ENCODE measurements at regions not wholly inside any gene's neighbourhood (a gene's known extent, or its start where the extent isn't known, plus 50 kb on each side); places are given as distances from the start of the nearest gene placed in this dataset.
A peak's percentile ranks its signal among the peaks of the same experiment; 100 is the strongest.
"Not testable (repeated sequence)": the region's sequence is repeated elsewhere in the genome, so short reads cannot be mapped to it uniquely, and the experiment has no call there.

GRCh38 chr4:111957997-111958396, 187.3 kb upstream of the FAM241A start:
- Mint-ChIP-seq H3K27me3 (ENCODE audit: insufficient read depth) (no peaks in the 10 kb centered on the region), H3K4me1 (ENCODE audit: low read depth) (peaks cover under 1% of the 10 kb centered on the region; the same call in 1 of the 2 replicates), H3K9me3 (no peaks in the 10 kb centered on the region), H3K4me3 (no peak overlapping the region), H3K36me3 (ENCODE audit: low read depth) (no peaks in the 10 kb centered on the region), H3K27ac (no peak overlapping the region)
- no peak for TF ChIP-seq CTCF (IDR thresholded peaks at IDR 0.05)
- DNase-seq = no peak

GRCh38 chr4:111959222-111959621, 186.0 kb upstream of the FAM241A start:
- H3K4me1 Mint-ChIP-seq (ENCODE audit: low read depth) = no peaks in the 10 kb centered on the region
- no peaks in the 10 kb centered on the region for H3K36me3 Mint-ChIP-seq (ENCODE audit: low read depth)
- no peak for TF ChIP-seq CTCF (IDR thresholded peaks at IDR 0.05)
- peak; percentile 83 for DNase-seq
- no peaks in the 10 kb centered on the region for H3K9me3 Mint-ChIP-seq
- no peaks in the 10 kb centered on the region for H3K27me3 Mint-ChIP-seq (ENCODE audit: insufficient read depth)
- peak overlapping the region; percentile 82 for H3K27ac Mint-ChIP-seq
- peak overlapping the region; percentile 47; the same call in 1 of the 2 replicates for H3K4me3 Mint-ChIP-seq

GRCh38 chr4:111960241-111960667, 185.0 kb upstream of the FAM241A start:
- H3K36me3 Mint-ChIP-seq (ENCODE audit: low read depth) = no peaks in the 10 kb centered on the region
- H3K27ac Mint-ChIP-seq = peak overlapping the region; percentile 82
- peak; percentile 68 for DNase-seq
- no peak overlapping the region for H3K4me3 Mint-ChIP-seq
- TF ChIP-seq CTCF (IDR thresholded peaks at IDR 0.05) = no peak
- no peaks in the 10 kb centered on the region for H3K9me3 Mint-ChIP-seq
- no peaks in the 10 kb centered on the region for H3K27me3 Mint-ChIP-seq (ENCODE audit: insufficient read depth)
- no peaks in the 10 kb centered on the region for H3K4me1 Mint-ChIP-seq (ENCODE audit: low read depth)

GRCh38 chr4:111961026-111961425, 184.2 kb upstream of the FAM241A start:
- peak overlapping the region; percentile 23; the same call in 1 of the 2 replicates for H3K27ac Mint-ChIP-seq
- not testable (repeated sequence) for H3K9me3 Mint-ChIP-seq; H3K36me3 Mint-ChIP-seq (ENCODE audit: low read depth); DNase-seq; H3K4me1 Mint-ChIP-seq (ENCODE audit: low read depth); H3K27me3 Mint-ChIP-seq (ENCODE audit: insufficient read depth); H3K4me3 Mint-ChIP-seq

- TF ChIP-seq CTCF (IDR thresholded peaks at IDR 0.05) = no peak
- Mint-ChIP-seq H3K27ac (no peak overlapping the region), H3K27me3 (ENCODE audit: insufficient read depth) (no peaks in the 10 kb centered on the region), H3K9me3 (no peaks in the 10 kb centered on the region), H3K4me3 (no peak overlapping the region), H3K4me1 (ENCODE audit: low read depth) (no peaks in the 10 kb centered on the region), H3K36me3 (ENCODE audit: low read depth) (no peaks in the 10 kb centered on the region)
- DNase-seq = peak; percentile 46
Measured at GRCh38 chr4:111961809-111962208, 183.4 kb upstream of the FAM241A start.

- H3K4me3 Mint-ChIP-seq = no peak overlapping the region
- no peaks in the 10 kb centered on the region for H3K4me1 Mint-ChIP-seq (ENCODE audit: low read depth)
- H3K27ac Mint-ChIP-seq = no peak overlapping the region
- TF ChIP-seq CTCF (IDR thresholded peaks at IDR 0.05) = no peak
- H3K36me3 Mint-ChIP-seq (ENCODE audit: low read depth) = no peaks in the 10 kb centered on the region
- H3K9me3 Mint-ChIP-seq = no peaks in the 10 kb centered on the region
- H3K27me3 Mint-ChIP-seq (ENCODE audit: insufficient read depth) = no peaks in the 10 kb centered on the region
- DNase-seq = no peak
Measured at GRCh38 chr4:111963158-111963700, 182.0 kb upstream of the FAM241A start.
